ENCODE measurements at regions not wholly inside any gene's neighbourhood (a gene's known extent, or its start where the extent isn't known, plus 50 kb on each side); places are given as distances from the start of the nearest gene placed in this dataset.

DNA sequence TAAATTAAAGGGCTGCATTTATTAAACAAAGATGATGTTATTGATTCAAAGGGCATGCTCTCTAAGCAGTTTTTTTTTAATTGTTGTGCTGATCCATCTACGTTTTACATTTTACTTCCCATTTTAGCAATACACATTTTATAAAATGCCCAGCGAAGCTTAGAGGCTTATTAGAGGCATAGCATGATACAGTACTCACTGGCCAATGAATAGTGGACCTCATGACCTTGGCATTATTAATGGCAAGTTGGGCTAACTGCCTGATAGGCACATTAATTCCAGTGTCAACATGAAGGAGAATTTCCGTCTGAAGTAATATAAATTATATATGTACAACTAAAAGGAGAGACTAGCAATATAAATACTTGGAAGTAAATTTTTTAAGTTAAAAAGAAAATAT is 837.2 kb downstream of the EFNA5 start:
- TF ChIP-seq POLR2AphosphoS5 (IDR thresholded peaks at IDR 0.05; ENCODE audit: low read depth, low read length), result no peak
- TF ChIP-seq TAF1 (IDR thresholded peaks at IDR 0.05; ENCODE audit: borderline replicate concordance, insufficient read depth, low read length), result no peak
- TF ChIP-seq SIN3A (IDR thresholded peaks at IDR 0.05; ENCODE audit: borderline replicate concordance, insufficient read depth, low read length), result no peak
- TF ChIP-seq REST (IDR thresholded peaks at IDR 0.05; ENCODE audit: insufficient read depth in 1 of 2, low read depth in 2 of 2, low read length in 2 of 2), result no peak
- no peak for TF ChIP-seq FOXP2 (optimal IDR thresholded peaks at IDR 0.05; ENCODE audit: borderline replicate concordance, extremely low read depth, extremely low read length, insufficient read depth)

Measured in PFSK-1 (cell line).